ENCODE measurements at regions not wholly inside any gene's neighbourhood (a gene's known extent, or its start where the extent isn't known, plus 50 kb on each side); places are given as distances from the start of the nearest gene placed in this dataset.

DNA sequence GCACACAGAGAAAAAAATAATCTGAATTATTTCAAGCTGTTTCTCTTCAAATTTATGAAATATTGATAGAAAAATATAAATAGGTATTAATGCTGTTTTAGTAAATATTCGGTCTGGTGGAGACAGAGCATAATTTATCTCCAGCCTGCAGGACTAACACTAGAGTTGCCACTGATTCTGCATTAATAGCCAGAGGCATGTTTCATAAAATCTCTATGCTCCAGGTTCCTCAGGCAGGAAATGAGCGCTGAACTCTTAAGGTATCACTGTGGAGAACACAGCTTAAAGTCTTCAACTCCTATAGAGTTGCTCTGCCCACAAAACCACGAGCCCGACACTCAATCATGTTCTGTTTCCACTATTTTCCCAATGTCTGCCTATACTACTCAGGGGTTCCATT is 470.0 kb upstream of the TMPO start:
- intact Hi-C loops (cut with DNase I): no loop called here
- DNase-seq: no peak

DNA sequence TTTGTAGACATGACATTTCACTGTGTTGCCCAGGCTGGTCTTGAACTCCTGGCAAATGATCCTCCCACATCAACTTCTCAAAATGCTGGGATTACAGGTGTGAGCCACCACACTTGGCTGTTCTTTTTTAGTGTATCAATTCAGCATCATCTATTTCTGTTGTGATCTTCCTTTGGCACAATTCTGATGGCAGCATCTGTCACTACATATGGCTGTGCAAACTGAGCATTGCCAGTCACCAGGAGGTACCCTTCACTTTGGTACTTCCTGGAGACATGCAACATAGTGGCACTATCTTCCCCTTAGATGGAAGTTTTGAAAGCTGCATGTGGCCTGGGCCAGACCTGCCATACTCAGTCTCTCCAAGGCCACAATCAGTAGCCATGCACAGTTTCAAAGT is 467.1 kb upstream of the TMPO start:
- intact Hi-C loops (cut with DNase I): no loop called here
- no peak for DNase-seq

DNA sequence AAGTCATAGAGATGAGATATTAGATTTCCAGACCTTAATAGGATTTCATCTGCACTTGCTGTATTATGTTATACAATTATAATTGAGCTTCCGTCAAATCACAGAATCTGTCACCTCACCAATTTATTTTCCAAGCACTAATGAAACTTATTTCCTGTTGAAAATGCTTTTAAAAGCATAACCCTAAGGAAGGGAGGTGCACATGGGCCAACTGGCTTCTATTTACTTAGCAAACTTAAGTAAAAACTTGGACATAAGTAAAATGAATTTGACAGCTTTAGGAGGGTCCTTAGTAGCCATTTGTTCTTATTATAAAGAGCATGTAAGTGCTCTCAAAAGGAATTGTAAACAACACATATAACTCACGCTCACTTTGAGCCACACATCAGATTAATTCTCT is 462.2 kb upstream of the TMPO start:
- intact Hi-C loops (cut with DNase I): no loop called here
- DNase-seq: no peak

DNA sequence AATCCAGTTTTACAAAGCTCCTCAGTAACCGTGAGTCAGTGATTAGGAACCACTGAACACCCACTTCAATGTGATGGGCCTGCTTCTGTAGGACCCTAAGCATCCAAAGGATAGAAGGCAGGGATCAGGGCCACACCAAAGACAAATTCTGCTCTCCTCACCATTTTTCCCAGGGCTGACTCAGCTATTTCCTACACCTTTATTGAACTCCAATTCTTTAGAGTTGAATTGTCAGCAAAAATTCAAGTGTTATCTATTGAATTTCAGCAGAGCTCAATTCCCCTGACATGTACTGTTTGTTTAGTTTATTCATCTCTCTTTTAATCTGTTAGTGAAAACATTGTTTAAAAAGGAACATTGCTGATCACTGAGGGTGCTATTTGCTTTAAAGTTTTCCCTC is 457.7 kb upstream of the TMPO start:
- no peak for DNase-seq
- intact Hi-C loops (cut with DNase I): no loop called here

DNA sequence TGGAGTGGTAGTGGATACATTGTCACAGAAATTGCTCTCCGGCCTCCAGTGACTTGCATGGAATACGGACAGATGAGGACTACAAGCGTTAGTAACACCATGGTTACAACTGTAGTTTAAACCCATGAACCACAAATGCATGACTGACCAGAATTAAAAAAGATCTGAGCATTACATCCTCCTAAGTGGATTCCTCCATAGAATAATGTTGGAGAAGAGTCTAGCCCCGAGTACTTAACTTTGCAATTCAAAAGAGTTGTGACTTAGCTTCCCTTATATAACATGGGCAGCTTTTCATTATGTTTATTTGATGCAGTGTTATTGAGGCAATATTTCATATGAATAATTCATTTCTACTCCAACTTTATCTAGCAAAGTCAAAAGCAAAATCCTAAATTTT is 457.2 kb upstream of the TMPO start:
- DNase-seq: no peak
- intact Hi-C loops (cut with DNase I): no loop called here

DNA sequence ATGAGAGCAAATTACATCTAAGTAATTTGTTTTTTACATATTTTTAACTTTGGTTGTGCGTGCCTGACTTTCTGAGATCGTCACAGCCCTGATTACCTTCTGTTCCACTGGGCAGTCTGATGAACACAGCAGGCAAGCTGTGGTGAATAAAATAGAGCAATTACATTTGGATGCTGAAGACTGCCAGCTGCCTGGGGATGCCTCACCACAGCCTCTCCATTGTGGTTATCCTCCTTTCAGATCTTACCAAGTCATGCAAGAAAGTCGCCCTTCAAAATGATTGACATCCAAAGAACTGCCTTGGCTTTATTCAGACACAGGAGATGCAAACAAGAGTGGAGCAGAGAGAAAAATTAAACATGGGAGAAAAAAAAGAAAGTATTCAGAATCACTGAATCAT is 456.6 kb upstream of the TMPO start:
- no peak for DNase-seq
- intact Hi-C loops (cut with DNase I): no loop called here

DNA sequence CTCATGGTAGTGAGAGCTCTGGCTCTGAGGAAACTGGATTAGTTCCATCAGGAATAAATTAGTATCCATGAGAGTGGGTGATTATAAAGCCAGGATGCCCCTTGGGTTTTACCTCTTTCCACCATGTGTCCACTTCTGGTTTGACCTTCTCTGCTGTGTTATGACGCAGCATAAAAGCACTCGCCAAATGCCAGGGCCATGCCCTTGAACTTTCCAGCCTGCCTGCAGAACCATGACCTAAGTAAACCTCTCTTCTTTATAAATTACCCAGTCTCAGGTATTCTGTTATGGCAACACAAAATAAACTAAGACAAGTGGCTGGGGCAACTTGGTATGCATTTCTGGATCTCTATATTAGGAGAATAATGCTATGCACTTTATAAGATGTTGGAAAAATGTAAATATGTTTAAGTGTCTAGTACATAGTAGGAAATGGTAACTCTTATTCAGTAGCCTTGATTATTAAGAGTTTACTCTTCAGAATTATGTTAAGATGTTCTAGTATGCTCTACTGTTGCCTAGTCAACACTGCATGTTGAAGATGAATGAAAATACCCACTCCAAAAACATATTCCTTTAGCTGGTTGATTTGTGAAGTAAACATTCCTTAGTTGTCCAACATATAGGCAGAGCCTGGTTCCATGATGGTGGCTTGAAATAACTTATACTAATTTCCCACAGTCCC is 455.6 kb upstream of the TMPO start:
- no peak for DNase-seq
- intact Hi-C loops (cut with DNase I): no loop called here

DNA sequence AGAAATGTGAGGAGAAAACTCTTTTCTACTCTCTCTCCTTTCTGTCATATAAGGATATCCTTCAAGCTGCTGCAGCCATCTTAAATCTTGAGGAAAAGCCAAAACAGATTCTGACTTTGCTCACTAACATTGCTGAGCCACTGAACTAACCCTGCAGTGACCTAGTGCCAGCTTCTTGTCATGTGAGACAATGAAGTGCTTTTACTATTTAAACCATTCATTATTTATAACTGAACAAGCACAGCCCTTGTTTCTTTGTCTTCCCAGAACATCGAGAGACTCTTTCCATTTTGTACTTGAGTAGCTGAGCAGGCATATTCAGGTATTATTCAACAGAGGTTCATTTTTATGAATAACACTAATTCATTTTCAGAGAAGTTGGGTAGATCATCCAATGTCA is 455.0 kb upstream of the TMPO start:
- DNase-seq: no peak
- intact Hi-C loops (cut with DNase I): no loop called here

DNA sequence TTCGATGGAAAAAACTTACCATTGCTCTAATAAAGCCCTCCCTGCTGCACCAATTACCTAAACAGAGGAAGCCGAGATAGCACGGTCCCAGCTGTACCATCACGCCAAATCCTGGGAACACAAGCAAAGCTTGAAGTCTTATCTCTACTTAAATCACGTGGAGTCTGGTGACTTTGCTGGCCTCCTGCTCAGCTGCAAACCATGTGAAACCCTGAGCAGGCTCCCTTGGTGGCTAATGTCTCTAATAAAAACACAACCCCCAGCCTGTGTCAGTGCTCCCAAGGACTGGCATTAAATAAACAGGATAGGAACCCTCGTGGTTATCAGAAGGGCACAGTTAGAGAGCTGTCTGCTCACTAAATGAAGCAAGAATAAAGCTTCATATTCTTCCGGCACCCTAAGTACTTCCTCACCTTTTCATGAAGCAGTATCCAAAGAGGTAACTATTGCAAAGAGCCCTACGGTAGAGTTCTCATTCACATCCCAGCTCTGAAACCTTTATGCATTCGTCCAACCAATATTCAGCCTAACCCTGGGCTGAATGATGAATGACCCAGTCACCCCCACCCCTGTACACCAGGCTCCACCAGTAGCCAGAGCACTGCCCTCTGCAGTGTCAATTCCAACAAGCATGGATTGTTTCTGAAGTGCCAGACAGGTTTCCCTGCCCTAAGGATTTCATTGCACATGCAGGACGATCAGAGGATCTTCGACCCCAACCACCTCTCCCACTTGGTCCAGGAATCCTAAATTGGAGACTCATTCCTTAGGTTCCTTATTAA is 452.7 kb upstream of the TMPO start:
- intact Hi-C loops (cut with DNase I): no loop called here

DNA sequence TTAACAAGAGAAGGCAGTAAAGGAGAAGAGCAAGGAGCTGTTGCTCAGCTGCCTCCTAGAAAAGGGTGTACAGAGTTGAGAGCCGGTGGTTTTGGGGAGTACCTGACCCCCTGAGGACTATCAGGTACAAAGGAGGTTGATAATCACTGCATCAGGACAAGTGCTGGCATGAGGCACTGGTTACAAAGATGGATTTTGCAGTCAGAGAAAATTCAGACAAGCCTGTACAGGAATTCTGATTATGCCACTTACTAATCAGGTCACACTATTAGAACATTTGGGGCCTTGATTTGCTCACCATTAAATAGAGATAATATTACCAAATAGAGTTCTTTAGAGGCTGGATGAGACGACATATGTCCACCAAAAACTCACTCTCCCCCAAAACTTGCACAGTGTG is 450.9 kb upstream of the TMPO start:
- intact Hi-C loops (cut with DNase I): no loop called here

More for the DNA sequence above, 452.7 kb upstream of the TMPO start:
- no peak for DNase-seq

DNA sequence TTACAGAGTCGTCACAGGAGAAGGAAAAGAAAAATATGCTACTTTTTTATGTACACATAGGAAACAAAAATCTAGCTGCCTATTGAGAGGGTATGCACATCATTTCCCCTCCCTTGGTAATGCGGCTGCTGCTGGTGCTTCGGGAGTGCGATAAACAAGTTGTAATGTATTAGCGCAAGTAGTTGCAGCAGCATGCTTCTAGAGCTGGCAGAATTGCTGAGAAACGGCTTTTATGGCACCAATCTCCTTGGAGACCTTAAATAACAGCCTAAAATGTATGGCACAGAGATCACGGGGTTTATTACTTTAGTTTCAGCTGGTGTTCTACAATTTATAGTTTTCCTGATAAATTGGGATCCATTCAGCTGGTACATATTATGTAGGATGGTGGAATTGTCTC is 447.6 kb upstream of the TMPO start:
- intact Hi-C loops (cut with DNase I): no loop called here
- no peak for DNase-seq

More for the DNA sequence above, 450.9 kb upstream of the TMPO start:
- DNase-seq: no peak

DNA sequence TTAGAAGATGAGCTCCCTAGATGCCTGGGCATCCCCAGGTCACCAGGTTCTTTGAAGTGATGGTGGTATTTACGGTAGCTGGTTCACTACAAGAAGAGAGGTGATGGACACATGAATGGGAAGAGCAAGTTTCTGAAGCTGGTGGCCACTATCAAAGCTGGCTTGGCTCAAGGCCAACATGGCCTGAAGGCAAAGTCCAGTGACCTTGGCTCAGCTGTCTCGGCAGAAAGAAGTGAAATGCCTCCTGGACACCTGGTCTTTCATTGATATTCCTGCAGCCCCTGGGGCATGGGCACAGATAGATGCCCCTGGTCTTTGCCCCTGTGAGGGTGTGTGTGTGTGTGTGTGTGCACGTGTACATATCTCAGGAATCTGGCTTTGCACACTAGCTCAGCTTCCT is 441.8 kb upstream of the TMPO start:
- no peak for DNase-seq
- intact Hi-C loops (cut with DNase I): no loop called here

DNA sequence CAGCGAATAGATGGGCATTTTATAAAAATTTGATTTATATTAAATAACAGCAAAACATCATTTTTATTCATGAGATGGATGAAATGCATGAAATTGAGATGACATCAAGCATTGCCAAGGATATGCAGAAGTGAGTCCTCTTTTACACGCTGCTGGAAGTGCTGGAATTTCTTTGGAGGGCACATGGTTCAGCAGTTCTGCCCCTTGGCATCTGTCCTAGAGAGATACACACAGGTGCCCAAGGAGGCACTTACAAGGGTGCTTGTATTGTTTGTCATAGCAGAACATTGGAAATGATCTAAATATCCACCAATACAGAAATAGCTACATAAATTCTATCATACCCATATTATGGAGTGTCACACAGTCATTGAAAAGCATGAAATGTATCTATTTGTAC is 441.1 kb upstream of the TMPO start:
- no peak for DNase-seq
- intact Hi-C loops (cut with DNase I): no loop called here

DNA sequence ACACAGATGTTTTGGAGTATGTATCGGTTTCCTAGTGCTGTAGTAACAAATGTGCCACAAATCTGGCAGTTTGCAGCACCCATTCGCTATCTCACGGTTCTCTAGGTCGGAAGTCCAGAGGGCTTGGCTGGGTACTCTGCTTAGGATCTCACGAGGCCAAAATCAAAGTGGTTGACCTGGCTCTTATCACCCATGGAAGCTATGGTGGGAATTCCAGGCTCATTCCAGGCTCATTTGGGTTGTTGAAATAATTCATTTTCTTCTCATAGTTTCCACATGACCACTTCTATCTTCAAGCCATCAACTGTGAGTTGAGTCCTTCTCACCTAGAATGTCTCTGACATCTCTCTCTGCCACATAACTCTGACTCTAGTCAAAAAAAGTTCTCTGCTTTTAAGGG is 431.0 kb upstream of the TMPO start:
- intact Hi-C loops (cut with DNase I): no loop called here
- no peak for DNase-seq

DNA sequence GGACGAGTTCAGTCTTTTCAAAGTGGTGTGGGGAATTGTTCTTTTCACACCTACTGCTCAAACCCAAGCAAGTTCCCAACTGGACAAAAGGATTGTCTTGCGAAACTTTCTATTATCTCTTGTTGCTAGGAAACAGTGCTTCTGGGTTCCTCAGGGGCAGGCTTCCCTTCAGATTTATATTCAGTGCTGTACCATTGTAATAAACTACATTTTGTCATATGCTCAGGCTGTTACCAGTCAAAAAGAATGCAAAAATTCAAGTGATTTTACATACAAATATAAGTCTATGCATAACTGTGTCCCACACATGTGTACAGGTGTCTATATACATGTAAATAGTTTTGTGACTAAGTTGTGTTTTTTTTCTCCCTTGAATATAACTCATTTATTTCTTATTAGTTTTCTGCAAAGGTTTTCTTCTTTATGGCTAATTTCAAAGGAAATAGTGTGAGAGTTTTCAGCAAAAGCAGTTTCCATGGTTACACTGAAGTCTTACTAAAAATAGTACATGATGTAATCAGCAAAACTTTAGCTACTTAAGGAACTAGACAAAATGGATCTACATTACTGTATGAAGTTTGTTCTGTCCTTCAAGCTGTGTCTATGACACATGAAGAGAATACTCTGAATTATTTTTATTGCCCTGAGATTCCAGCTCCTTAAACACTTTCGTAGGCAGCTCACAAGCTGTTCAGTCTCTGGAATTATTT is 430.2 kb upstream of the TMPO start:
- no peak for DNase-seq
- intact Hi-C loops (cut with DNase I): no loop called here

DNA sequence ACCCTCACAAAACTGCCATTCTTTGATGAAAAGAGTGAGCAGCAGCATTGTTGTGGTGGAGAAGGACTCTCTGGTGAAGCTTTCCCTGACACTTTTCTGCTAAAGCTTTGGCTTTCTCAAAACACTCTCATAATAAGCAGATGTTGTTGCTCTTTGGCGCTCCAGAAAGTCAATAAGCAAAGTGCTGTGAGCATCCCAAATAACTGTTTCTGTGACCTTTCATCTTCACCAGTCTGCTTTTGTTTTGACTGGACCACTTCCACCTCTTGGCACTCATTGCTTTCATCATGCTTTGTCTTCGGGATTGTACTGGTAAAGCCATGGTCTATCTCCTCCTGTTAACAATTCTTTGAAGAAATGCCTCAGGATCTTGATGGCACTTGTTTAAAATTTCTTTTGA is 424.7 kb upstream of the TMPO start:
- no peak for DNase-seq
- intact Hi-C loops (cut with DNase I): no loop called here

DNA sequence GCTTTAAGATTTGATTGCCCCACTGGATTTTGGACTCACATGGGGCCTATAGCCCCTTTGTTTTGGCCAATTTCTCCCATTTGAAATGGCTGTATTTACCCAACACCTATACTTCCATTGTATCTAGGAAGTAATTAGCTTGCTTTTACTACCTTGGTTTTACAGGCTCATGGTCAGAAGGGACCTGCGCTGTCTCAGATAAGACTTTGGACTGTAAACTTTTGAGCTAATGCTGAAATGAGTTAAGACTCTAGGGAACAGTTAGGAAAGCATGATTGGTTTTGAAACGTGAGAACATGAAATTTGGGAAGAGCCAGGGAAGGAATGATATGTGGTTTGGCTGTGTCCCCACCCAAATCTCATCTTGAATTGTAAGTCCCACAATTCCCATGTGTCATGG is 419.0 kb upstream of the TMPO start:
- intact Hi-C loops (cut with DNase I): no loop called here
- DNase-seq: no peak

DNA sequence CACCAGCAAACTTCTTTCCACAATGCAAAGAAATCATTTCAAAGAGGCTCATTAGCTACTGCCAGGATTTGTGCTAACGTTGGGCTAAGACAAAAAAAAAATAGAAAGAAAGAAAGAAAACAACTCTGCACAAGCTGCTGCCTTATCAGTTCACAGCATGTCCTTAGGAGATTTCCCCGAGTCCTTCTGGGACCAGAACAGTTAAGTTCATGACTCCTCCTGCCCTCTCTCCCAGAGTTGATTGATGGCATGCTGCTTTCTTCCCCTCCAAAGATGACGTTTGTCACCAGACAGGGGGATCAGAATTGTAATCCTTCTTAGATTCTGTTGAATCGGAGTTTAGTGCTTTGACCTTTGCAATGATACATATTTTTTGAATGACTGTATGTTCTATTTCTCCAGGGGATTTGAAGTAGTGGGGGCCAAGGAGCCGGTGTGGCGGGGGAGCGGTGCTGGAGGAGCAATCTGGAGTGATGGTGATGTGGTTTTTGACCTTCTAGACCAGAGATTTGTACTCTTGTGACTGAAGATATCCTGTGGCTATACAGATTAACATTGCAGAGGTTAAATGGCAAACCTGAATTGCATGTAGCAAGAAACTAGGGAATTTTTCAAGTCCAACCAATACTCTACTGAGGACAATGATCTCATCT is 409.2 kb upstream of the TMPO start:
- intact Hi-C loops (cut with DNase I): no loop called here
- DNase-seq: no peak

DNA sequence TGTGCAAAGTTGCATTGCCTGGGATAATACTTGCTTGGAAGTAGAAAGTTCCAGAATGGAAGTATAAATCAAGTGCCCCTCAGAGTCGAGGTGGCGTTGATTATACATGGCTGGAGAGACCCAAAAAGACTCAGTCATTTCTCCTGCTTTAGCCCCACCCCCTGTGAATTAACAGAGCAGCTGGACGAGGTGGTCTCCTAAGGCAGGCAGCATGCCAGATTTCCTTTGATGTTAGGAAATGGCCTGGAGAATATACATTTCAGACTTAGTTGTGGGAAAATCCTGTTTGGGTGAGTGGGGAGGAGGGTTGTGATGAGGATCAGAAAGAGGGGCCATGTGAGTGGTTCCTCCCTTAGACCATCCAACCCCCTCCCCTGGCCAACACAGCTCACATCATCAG is 406.1 kb upstream of the TMPO start:
- no peak for DNase-seq
- intact Hi-C loops (cut with DNase I): no loop called here

DNA sequence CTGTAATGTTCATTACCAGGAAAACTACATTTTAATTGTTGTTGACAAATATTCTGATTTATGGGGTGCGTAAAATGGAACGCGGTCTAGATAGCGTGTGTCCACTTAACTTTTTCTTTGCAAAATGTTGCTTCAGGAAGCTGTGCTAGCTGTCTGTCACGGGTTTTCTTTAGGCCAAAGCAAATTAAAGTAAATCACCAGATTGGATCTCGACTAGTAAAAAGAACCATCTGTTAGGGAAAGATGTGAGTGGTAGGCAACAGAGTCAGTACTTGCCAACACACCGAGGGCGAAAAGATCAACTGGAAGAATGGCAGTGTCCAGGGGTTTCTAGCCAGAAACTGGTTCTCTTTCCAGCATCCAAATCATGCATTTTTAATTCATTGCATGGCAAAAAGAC is 404.9 kb upstream of the TMPO start:
- intact Hi-C loops (cut with DNase I): no loop called here
- DNase-seq: no peak

DNA sequence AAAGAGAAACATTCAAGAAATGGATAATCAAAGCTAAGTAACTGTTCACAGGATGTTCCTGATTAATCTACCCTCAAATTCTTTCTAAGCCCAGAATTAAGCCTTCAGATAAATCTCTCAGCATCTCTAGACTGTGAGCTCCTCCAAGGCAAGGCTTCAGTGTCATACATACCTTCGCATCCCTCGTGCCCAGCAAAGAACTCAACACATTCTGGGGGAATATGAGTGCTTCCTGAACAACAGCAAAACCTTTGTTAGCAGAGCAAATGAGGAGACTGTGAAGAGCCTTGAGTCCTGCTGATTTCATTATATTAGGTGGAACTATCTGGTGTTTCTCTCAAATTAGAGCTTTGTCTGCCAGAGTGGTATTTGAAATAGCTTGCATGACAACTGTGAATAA is 401.8 kb upstream of the TMPO start:
- intact Hi-C loops (cut with DNase I): no loop called here

More for the DNA sequence above, 401.8 kb upstream of the TMPO start:
- DNase-seq: no peak
